ENCODE measurements at regions not wholly inside any gene's neighbourhood (a gene's known extent, or its start where the extent isn't known, plus 50 kb on each side); places are given as distances from the start of the nearest gene placed in this dataset.

DNA sequence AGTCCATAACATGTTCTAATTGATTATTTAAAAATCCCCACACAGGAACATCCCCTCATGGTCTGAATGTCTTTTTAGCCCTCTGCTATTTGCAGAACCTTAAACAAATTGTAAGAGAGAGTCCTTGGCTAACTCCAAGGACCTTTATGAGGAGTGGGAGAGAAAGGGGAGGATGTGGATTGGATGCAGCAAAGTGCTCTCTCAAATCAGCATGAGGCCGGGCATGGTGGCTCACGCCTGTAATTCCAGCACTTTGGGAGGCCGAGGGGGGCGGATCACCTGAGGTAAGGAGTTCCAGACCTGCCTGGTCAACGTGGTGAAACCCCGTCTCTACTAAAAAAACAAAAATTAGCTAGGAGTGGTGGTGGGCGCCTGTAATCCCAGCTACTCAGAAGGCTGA, 154.8 kb downstream of the TGFB2 start:
- RAD21 ChIA-PET (ENCODE audit: unreplicated experiment), result no interaction called here
- H4K20me1 ChIP-seq (ENCODE audit: control insufficient read depth, insufficient read depth), result no peaks in the 10 kb centered on the region
- no peak overlapping the region for H3K4me3 ChIP-seq
- no peak overlapping the region for H3K9ac ChIP-seq (ENCODE audit: control insufficient read depth, insufficient read depth, low read length)
- H2AFZ ChIP-seq (ENCODE audit: control insufficient read depth, low read depth, low read length), result no peak overlapping the region
- no peak overlapping the region for H3K4me2 ChIP-seq (ENCODE audit: control insufficient read depth, insufficient read depth)
- no TSS peak for BruUV-seq (replicated peaks)
- POLR2A ChIA-PET, result no interaction called here
- DNase-seq (ENCODE audit: low read depth, low spot score), result no peak
- no peaks in the 10 kb centered on the region for H3K4me1 ChIP-seq (ENCODE audit: control insufficient read depth, insufficient read depth, low read length)
- H3K36me3 ChIP-seq (ENCODE audit: control insufficient read depth in 2 of 2, insufficient read depth in 2 of 2, low read length in 1 of 2), result no peaks in the 10 kb centered on the region
- ATAC-seq, result no peak
- no peak for FAIRE-seq
- CTCF ChIA-PET, result interaction anchor here (1.7 kb wide), 1 partner anchor 21 kb away, joined by 4 read pairs; no protein-coding TSS in a partner anchor
- no peaks in the 10 kb centered on the region for H3K79me2 ChIP-seq (ENCODE audit: control insufficient read depth, insufficient read depth, low read length)
- no peaks in the 10 kb centered on the region for H3K27me3 ChIP-seq (replicated peaks in 1 of 2; ENCODE audit: control insufficient read depth in 2 of 2, insufficient read depth in 2 of 2, low read length in 1 of 2)
- no peaks in the 10 kb centered on the region for H3K9me3 ChIP-seq (replicated peaks; ENCODE audit: control insufficient read depth, insufficient read depth, low read length)
- SMC1A ChIA-PET (ENCODE audit: uncharacterized antibody, unreplicated experiment), result no interaction called here
- TF ChIP-seq SP1 (IDR thresholded peaks at IDR 0.05; ENCODE audit: low read depth, low read length) (no peak), TBL1XR1 (IDR thresholded peaks at IDR 0.05; ENCODE audit: low read depth, low read length) (no peak), HDAC6 (IDR thresholded peaks at IDR 0.05; ENCODE audit: unreplicated experiment) (no peak), NR2C2 (IDR thresholded peaks at IDR 0.05; ENCODE audit: borderline replicate concordance, control insufficient read depth, insufficient read length, low read depth) (no peak), ZZZ3 (IDR thresholded peaks at IDR 0.05; ENCODE audit: control insufficient read depth, insufficient read length, low read depth) (no peak), SIN3A (IDR thresholded peaks at IDR 0.05; ENCODE audit: low read depth, low read length) (no peak), RUNX3 (IDR thresholded peaks at IDR 0.05; ENCODE audit: low read length) (no peak), CREB1 (IDR thresholded peaks at IDR 0.05; ENCODE audit: low read depth) (no peak), ZNF207 (IDR thresholded peaks at IDR 0.05; ENCODE audit: borderline replicate concordance) (no peak), STAT3 (IDR thresholded peaks at IDR 0.05; ENCODE audit: low read depth, low read length) (no peak), TCF12 (IDR thresholded peaks at IDR 0.05; ENCODE audit: low read depth, low read length) (no peak), NFIC (IDR thresholded peaks at IDR 0.05; ENCODE audit: low read depth, low read length) (no peak), ESRRA (IDR thresholded peaks at IDR 0.05; ENCODE audit: low read length) (no peak), HDAC2 (IDR thresholded peaks at IDR 0.05) (no peak), PAX5 (IDR thresholded peaks at IDR 0.05; ENCODE audit: borderline replicate concordance, low read depth, low read length) (no peak), HDGF (IDR thresholded peaks at IDR 0.05) (no peak)
- TF ChIP-seq, protein P1, sequence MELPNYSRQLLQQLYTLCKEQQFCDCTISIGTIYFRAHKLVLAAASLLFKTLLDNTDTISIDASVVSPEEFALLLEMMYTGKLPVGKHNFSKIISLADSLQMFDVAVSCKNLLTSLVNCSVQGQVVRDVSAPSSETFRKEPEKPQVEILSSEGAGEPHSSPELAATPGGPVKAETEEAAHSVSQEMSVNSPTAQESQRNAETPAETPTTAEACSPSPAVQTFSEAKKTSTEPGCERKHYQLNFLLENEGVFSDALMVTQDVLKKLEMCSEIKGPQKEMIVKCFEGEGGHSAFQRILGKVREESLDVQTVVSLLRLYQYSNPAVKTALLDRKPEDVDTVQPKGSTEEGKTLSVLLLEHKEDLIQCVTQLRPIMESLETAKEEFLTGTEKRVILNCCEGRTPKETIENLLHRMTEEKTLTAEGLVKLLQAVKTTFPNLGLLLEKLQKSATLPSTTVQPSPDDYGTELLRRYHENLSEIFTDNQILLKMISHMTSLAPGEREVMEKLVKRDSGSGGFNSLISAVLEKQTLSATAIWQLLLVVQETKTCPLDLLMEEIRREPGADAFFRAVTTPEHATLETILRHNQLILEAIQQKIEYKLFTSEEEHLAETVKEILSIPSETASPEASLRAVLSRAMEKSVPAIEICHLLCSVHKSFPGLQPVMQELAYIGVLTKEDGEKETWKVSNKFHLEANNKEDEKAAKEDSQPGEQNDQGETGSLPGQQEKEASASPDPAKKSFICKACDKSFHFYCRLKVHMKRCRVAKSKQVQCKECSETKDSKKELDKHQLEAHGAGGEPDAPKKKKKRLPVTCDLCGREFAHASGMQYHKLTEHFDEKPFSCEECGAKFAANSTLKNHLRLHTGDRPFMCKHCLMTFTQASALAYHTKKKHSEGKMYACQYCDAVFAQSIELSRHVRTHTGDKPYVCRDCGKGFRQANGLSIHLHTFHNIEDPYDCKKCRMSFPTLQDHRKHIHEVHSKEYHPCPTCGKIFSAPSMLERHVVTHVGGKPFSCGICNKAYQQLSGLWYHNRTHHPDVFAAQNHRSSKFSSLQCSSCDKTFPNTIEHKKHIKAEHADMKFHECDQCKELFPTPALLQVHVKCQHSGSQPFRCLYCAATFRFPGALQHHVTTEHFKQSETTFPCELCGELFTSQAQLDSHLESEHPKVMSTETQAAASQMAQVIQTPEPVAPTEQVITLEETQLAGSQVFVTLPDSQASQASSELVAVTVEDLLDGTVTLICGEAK (IDR thresholded peaks at IDR 0.05; ENCODE audit: borderline replicate concordance), result no peak
- TF ChIP-seq, protein P2, sequence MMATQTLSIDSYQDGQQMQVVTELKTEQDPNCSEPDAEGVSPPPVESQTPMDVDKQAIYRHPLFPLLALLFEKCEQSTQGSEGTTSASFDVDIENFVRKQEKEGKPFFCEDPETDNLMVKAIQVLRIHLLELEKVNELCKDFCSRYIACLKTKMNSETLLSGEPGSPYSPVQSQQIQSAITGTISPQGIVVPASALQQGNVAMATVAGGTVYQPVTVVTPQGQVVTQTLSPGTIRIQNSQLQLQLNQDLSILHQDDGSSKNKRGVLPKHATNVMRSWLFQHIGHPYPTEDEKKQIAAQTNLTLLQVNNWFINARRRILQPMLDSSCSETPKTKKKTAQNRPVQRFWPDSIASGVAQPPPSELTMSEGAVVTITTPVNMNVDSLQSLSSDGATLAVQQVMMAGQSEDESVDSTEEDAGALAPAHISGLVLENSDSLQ (IDR thresholded peaks at IDR 0.05), result no peak
- no peak overlapping the region for H3K27ac ChIP-seq (ENCODE audit: control insufficient read depth, insufficient read depth)
- 33% methylated on average over 7 of the region's 7 CpGs for WGBS (ENCODE audit: insufficient coverage, insufficient replicate concordance, low lambda C conversion rate, missing lambda C conversion rate)
- intact Hi-C loops (cut with micrococcal nuclease; ENCODE audit: unreplicated experiment) (no loop called here), in situ Hi-C loops (cut with MboI) (no loop called here)

All from GM12878 (cell line).